GM21825 (cell line): ENCODE measurements at regions not wholly inside any gene's neighbourhood (a gene's known extent, or its start where the extent isn't known, plus 50 kb on each side); places are given as distances from the start of the nearest gene placed in this dataset.

ENCODE experiments used
- ATAC-seq: cut with Tn5 transposase; IDR thresholded peaks from one replicate; pipeline ENCODE4 v1.9.1; 2021; ENCODE audit warnings: mild to moderate bottlenecking, moderate library complexity; ENCODE audit not compliant: unreplicated experiment

DNA sequence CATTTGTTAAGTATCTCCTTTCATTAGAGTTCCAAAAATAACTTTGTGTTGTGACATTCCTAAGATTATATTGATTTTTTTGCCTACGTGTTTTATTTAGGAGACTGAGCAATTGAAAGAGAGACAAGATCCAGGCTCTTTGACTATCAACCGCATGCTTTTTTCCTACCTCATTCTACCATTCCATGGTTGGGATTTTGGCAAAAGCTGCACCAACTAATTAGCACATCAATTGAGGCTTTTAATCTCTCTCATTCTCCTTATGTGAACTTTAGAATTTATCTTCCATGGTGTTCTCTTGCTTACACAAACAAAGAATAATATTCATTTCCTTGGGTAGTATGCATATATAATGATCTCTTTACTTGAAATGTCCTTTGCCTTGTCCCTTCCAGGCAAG lies 338.7 kb upstream of the SMC2 start:
- no peak for ATAC-seq

GRCh38 chr9:103755986-103756385 lies 338.1 kb upstream of the SMC2 start:
- no peak for ATAC-seq

DNA sequence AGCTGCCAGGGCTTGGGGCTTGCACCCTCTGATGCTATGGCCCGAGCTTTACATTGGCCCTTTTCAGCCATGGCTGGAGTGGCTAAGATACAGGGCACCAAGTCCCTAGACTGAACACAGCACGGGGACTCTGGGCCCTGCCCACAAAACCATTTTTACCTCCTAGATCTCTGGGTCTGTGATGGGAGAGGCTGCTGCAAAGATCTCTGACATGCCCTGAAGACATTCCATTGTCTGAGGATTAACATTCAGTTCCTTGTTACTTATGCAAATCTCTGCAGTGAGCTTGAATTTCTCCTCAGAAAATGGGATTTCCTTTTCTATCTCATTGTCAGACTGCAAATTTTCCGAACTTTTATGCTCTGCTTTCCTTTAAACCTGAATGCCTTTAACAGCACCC lies 337.0 kb upstream of the SMC2 start:
- ATAC-seq = no peak

- no peak for ATAC-seq
These were observed 332.6 kb upstream of the SMC2 start for GRCh38 chr9:103761466-103761865.

DNA sequence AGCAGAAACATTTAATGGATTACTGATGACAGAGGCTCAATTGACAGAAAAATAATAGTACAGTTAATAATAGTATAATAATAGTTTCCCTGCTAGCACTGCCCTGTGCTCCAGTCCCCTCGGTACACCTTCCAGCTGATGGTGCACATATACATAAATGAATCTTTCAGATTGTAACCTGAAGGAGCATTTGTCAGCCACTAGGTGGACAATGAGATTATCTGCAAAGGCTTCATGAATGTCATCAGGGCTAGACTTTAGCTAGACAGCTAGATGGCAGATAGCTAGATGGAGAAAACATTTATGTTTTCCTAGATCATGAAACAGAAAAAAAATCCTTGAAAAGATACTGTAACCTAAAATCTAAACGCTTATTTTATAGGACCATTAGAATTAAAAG lies 304.4 kb upstream of the SMC2 start:
- peak; percentile 83 for ATAC-seq

GRCh38 chr9:103798620-103799019 lies 295.5 kb upstream of the SMC2 start:
- ATAC-seq = peak; percentile 99

DNA sequence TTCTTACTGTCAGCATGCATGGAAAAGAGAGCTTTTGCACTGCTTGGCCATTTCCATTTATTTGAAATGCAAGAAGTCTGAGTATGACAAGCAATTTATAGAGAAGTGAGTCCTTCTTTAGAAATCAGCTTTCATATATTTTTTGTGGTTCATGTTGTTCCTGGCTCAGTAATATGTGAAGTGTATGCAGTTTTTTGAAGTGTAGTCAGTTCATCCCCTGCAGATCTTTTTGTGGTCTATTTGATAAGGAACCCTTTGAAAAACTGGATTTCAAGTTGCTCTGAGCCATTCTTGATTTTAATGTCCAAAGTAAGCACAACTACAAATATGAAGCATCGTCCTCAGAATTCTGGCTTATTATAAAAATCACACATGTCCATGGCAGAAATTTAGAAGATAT lies 294.1 kb upstream of the SMC2 start:
- ATAC-seq = no peak

DNA sequence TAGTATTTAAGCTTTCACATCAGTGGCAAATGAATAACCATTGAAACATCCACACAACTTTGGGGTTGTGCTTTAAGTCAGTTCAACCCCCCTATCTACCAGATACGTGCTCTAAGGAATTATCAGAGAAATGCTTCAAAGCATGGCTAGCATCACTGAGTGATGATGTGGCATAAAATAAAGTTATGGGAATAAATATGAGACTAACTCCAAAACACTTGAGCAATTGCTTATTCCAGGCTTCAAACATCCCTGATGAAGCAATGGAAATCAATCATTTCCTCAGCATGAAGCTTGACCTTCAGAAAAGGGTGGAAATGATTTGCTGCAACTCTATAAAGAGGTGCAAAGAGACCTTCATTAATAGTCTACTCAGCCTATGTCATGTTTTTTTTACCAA lies 292.0 kb upstream of the SMC2 start:
- no peak for ATAC-seq

GRCh38 chr9:103803245-103803644 lies 290.9 kb upstream of the SMC2 start:
- ATAC-seq = no peak

DNA sequence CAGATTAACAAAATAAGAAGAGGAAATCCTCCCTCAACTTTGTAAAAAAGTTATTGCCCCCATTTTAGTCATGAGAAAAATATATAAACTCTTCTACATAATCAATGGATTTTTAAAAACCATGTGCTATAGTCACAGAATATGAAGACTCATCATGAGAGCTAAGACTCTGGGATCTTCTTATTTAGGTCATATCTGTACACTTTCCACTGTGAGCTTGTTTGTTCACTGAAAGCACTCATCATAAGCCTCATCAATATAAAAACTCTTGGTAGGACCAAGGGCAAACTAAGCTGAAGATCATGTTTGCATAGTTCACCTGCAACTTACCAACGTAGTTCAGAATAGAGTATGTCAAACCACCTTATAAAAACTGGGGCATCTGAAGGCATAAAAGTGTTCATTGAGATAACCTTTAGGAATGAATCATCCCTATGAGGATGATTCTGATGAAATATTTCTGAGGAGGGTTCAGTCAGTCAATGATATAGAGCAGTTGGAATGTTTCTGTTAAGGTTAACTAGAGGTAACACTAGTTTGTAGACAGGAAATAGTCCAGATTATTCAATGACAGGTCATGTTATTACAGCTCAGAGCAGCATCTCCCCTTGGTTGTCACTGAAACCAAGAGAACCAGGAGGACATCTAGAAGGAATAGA lies 289.9 kb upstream of the SMC2 start:
- no peak for ATAC-seq

- no peak for ATAC-seq
These were observed 284.4 kb upstream of the SMC2 start for GRCh38 chr9:103809745-103810144.

DNA sequence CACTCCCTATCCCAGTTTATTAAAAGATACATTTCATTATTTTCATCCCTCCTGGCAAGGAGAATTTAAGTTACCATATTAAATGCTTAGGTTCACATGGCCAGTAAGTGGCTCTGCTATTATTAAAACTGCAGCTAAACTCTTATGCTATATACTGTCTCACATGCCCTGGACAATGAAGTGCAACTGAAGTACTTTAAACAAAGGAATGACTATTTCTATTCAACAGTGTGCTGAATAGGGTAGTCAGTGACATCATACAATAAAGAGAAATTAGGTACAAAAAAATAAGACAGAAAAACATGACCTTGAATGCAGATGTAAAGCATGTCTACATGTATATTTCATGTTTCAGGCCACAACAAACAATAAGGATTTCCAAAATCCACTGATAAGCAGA lies 282.6 kb upstream of the SMC2 start:
- no peak for ATAC-seq

- ATAC-seq = no peak
These were observed 278.0 kb upstream of the SMC2 start for GRCh38 chr9:103816146-103816545.

DNA sequence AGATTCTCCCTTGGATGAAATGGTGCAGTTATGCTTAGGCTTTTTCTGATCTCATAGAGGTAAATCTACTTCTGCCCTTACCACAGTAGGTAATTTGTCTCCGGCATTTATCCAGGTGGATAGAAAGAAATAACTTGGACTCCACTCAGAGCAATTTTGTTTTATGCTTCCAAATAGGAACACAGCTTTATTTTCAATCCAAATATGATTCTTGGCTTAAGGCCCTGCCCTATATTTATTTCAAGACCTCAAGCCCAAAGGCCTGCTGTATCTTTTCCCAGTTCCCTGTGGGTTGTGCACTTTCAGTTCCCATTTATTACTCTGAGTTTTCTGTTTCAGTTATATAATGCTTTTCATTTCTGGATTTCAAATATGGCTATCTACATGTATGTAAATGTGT lies 274.2 kb upstream of the SMC2 start:
- no peak for ATAC-seq

- ATAC-seq = no peak
These were observed 273.0 kb upstream of the SMC2 start for GRCh38 chr9:103821115-103821514.

- no peak for ATAC-seq
These were observed 256.2 kb upstream of the SMC2 start for GRCh38 chr9:103837940-103838339.

DNA sequence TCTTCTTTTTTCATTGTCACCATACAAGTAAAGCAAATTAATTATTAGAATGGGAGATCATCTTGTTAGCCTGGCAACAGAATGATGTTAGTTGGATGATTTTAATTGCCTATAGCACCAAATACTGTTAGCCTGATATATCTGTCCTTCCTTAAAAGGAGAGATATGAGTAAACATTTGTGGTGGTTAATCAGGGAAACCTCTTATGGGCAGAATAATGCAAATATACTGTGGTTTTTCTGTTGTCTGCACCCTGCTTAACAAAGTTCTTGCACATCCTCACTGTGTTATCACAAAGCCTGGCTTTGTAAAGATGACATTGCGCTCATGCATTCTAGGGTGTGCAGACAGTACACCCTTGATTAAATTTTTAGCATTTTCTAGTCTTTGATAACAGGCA lies 254.9 kb upstream of the SMC2 start:
- no peak for ATAC-seq

DNA sequence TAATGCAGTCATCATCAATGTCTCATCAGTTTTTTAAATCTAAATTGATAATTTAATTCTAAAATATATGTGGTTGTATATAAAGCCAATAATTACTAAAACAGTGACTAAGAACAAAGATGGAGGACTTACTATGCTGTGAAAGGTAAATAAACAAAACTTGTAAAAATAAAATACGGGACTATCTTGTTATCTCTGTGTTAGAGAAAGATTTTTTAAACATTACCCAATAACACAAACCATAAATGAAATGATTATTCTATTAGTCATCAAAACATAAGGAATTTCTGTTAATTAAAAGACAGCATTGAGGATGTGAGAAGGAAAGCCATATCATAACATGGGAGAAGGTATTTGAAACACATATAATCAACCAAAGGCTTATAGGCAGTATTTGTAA lies 226.2 kb upstream of the SMC2 start:
- ATAC-seq = no peak

GRCh38 chr9:103872811-103873210 lies 221.3 kb upstream of the SMC2 start:
- ATAC-seq = no peak

GRCh38 chr9:103881419-103881818 lies 212.7 kb upstream of the SMC2 start:
- ATAC-seq = no peak

DNA sequence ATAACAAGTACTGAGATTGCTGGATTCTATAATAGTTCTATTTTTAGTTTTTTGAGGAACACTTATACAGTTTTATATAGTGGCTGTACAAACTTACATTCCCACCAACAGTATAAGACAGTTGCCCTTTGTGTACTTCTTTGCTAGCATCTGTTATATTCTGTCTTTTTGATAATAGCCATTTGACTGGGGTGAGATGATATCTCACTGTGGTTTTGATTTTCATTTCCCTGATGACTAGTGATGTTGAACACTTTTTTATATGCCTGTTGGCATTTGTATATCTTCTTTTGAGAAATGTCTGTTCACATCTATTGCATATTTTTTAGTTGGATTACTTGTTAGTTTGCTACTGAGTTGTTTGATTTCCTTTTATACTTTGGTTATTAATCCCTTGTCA lies 204.1 kb upstream of the SMC2 start:
- no peak for ATAC-seq

DNA sequence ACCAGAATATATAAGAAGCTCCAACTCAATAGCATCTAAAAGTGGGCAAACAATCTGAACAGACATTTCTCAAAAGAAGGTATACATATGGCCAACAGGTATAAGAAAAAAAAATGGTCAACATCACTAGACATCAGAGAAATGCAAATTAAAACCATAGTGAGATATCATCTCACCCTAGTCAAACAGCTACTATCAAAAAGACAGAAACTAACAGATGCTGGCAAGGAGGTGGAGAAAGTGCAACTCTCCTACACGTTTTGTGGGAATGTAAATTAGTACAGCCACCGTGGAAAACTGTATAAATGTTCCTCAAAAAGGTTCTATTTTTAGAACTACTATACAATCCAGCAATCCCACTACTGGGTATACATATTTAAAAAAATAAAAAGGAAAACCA lies 199.9 kb upstream of the SMC2 start:
- no peak for ATAC-seq

DNA sequence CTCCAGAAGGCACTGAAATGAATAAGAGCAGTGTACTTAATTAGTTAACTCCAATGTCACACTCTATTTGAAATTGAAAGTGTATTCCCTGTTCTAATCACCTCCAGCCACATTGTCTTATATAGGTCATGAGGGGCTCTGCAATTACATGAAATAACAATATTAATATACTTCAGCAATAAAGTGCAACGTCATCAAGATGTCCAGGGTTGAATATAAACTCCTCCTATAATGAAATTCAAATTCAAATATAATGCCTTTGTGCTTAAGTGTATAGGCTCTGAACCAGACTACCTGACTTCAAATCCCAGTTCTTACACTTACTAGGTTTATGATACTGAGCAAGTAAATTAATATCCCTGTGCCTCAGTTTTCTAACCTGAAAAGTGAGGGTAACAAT lies 195.6 kb upstream of the SMC2 start:
- no peak for ATAC-seq

DNA sequence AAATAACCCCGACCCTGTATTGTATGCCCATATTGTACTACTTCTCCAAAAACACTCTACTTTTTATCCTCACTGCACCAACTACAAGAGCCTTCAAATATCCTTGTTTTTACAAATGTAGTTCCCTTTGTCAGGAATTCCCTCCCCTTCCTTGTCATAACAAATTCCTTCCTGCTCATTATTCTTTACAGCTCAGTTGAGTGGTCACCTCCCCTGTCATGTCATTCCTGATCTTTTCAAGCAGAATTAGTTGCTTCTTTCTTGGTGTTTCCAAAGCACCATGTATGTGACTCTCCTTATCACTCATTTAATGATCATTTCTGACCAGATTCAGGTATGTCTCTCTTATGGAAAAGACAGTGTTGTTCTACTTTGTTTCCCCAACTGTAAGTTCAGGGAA lies 194.2 kb upstream of the SMC2 start:
- no peak for ATAC-seq
